Ishikawa (cell line): ENCODE measurements at regions not wholly inside any gene's neighbourhood (a gene's known extent, or its start where the extent isn't known, plus 50 kb on each side); places are given as distances from the start of the nearest gene placed in this dataset.

Experiments used
- CEBPB ChIP-seq: IDR thresholded peaks from 2 replicates; pipeline ENCODE4 v1.6.1; 2012
- CREB1 ChIP-seq: IDR thresholded peaks from 2 replicates; pipeline ENCODE4 v1.6.1; 2012; ENCODE audit warnings: low read depth
- EGR1 ChIP-seq: IDR thresholded peaks from 2 replicates; pipeline ENCODE4 v1.6.1; 2012
- EP300 ChIP-seq: IDR thresholded peaks from 2 replicates; pipeline ENCODE4 v1.6.1; 2012; ENCODE audit warnings: borderline replicate concordance
- FOXM1 ChIP-seq: IDR thresholded peaks from 2 replicates; pipeline ENCODE4 v1.6.1; 2012; ENCODE audit warnings: low read depth, borderline replicate concordance
- NFIC ChIP-seq: IDR thresholded peaks from 2 replicates; pipeline ENCODE4 v1.6.1; 2012
- RAD21 ChIP-seq: IDR thresholded peaks from 2 replicates; pipeline ENCODE4 v1.6.1; 2012; ENCODE audit warnings: low read depth
- TAF1 ChIP-seq: IDR thresholded peaks from 2 replicates; pipeline ENCODE4 v1.6.1; 2012; ENCODE audit warnings: low read depth, mild to moderate bottlenecking
- TCF12 ChIP-seq: IDR thresholded peaks from 2 replicates; pipeline ENCODE4 v1.6.1; 2012; ENCODE audit warnings: low read depth
- TEAD4 ChIP-seq: IDR thresholded peaks from 2 replicates; pipeline ENCODE4 v1.6.1; 2012
- YY1 ChIP-seq: IDR thresholded peaks from 2 replicates; pipeline ENCODE4 v1.6.1; 2012; ENCODE audit warnings: low read depth
- ZBTB7A ChIP-seq: IDR thresholded peaks from 2 replicates; pipeline ENCODE4 v1.6.1; 2012; ENCODE audit warnings: low read depth
- TF ChIP-seq, protein P1 (sequence below): IDR thresholded peaks from 2 replicates; pipeline ENCODE4 v1.6.1; 2012
- TF ChIP-seq, protein P2 (sequence below): IDR thresholded peaks from 2 replicates; pipeline ENCODE4 v1.6.1; 2012; ENCODE audit warnings: low read depth, mild to moderate bottlenecking
- TF ChIP-seq, protein P3 (sequence below): IDR thresholded peaks from 2 replicates; pipeline ENCODE4 v1.6.1; 2012

DNA sequence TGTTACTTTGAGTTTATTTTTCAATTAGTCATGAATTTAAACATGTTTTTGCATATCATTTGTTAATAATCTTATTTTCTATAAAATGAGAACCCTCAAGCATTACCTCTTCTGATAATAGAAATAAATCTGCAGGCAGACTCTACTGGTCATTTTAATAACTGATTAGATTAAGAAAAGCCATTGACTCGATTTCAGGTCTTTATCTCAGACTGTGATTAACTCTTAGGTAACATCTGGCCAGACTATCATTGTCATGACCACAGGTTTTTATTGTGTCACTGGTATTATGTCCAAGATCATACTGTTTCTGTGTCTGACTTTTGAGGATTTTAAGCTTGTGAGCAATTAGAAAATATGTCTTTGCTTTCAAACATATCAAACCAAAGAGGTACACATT lies 83.6 kb upstream of the SLC13A1 start:
- TF ChIP-seq EGR1 (no peak), TEAD4 (no peak)

DNA sequence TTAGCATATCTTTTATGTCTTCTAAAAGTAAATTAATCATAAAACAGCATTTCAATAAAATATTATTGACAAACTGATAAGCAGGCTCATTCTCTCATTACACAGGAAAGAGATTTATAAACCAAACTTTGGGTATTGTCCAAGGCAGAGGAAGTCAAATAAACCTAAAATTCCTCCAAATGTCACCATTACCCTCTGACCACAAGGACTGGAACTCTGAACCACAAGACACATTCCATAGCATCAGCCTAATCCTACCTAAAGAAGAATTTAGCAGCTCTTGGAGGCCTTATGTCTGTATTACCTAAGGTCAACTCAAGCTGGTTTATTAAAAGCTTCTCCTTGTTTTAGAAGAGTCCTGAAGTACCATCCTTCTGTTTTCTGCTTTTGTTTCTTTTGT lies 82.4 kb upstream of the SLC13A1 start:
- TF ChIP-seq NFIC = no peak
- no peak for TF ChIP-seq YY1
- no peak for TF ChIP-seq CEBPB
- TF ChIP-seq EGR1 = no peak
- no peak for TF ChIP-seq FOXM1
- TF ChIP-seq, protein P1, sequence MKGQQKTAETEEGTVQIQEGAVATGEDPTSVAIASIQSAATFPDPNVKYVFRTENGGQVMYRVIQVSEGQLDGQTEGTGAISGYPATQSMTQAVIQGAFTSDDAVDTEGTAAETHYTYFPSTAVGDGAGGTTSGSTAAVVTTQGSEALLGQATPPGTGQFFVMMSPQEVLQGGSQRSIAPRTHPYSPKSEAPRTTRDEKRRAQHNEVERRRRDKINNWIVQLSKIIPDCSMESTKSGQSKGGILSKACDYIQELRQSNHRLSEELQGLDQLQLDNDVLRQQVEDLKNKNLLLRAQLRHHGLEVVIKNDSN = no peak
- no peak for TF ChIP-seq TAF1
- TF ChIP-seq TCF12 = no peak
- no peak for TF ChIP-seq EP300
- TF ChIP-seq, protein P2, sequence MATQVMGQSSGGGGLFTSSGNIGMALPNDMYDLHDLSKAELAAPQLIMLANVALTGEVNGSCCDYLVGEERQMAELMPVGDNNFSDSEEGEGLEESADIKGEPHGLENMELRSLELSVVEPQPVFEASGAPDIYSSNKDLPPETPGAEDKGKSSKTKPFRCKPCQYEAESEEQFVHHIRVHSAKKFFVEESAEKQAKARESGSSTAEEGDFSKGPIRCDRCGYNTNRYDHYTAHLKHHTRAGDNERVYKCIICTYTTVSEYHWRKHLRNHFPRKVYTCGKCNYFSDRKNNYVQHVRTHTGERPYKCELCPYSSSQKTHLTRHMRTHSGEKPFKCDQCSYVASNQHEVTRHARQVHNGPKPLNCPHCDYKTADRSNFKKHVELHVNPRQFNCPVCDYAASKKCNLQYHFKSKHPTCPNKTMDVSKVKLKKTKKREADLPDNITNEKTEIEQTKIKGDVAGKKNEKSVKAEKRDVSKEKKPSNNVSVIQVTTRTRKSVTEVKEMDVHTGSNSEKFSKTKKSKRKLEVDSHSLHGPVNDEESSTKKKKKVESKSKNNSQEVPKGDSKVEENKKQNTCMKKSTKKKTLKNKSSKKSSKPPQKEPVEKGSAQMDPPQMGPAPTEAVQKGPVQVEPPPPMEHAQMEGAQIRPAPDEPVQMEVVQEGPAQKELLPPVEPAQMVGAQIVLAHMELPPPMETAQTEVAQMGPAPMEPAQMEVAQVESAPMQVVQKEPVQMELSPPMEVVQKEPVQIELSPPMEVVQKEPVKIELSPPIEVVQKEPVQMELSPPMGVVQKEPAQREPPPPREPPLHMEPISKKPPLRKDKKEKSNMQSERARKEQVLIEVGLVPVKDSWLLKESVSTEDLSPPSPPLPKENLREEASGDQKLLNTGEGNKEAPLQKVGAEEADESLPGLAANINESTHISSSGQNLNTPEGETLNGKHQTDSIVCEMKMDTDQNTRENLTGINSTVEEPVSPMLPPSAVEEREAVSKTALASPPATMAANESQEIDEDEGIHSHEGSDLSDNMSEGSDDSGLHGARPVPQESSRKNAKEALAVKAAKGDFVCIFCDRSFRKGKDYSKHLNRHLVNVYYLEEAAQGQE = no peak
- TF ChIP-seq CREB1 = no peak

DNA sequence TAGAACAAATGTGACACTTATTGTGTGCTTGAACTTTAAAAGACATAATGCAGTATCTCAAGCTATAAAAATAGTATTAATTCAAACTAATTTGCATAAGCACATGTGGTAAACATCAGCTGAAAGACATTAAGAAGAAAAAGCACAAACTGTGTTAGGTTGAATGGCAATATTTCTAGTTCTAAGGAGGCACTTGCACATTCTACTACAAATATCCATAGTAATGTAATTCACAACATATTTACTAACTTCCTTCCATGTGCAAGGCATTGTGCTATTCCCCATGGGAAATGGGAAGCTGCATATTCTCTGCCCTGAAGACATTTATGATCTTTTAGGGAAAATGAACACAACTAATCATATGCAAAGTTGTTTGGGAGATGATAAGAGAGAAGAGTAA lies 80.2 kb upstream of the SLC13A1 start:
- no peak for TF ChIP-seq RAD21
- TF ChIP-seq, protein P1 = no peak
- no peak for TF ChIP-seq CEBPB
- TF ChIP-seq EGR1 = no peak
- TF ChIP-seq CREB1 = no peak
- TF ChIP-seq TCF12 = no peak
- TF ChIP-seq YY1 = no peak
- TF ChIP-seq ZBTB7A = no peak
- TF ChIP-seq, protein P3, sequence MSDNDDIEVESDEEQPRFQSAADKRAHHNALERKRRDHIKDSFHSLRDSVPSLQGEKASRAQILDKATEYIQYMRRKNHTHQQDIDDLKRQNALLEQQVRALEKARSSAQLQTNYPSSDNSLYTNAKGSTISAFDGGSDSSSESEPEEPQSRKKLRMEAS = no peak
- TF ChIP-seq TAF1 = no peak

DNA sequence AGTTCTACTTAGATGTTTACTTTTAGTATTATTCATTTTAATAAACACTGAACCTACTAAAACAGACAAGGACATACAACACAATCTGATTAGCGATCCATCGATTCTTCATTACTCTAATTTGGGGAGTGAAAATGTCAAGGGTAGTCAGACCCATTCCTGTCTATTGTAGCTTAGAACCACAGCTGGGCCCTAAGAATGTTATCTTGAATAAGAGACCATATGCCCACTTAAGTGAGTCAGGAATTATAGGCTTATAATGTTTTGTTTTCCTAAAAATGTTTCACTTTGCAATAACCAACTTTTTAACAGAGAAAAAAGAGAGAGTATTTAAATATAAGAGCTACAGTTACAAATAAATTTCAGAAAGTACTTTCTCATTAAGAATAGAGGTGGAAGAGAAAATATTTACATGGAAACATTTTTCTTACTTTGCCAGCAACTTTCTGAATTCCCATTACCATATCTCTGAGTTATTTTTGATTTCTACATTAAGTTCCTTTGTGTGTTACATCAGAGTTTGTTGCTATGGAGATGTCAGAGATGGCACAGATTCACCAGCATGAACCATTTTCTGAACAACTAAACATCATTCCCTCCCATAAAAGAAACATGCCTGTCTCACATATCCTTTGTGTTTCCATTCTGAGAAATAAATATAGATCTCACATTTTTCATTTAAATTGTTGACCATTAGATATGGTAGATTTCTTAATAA lies 75.4 kb upstream of the SLC13A1 start:
- TF ChIP-seq EP300 (no peak), EGR1 (no peak), TCF12 (no peak), ZBTB7A (no peak), FOXM1 (no peak), CEBPB (no peak), NFIC (no peak), YY1 (no peak), CREB1 (no peak), RAD21 (no peak), TAF1 (no peak), TEAD4 (no peak)
- TF ChIP-seq, protein P3 = no peak
- TF ChIP-seq, protein P1 = no peak
- TF ChIP-seq, protein P2 = no peak

DNA sequence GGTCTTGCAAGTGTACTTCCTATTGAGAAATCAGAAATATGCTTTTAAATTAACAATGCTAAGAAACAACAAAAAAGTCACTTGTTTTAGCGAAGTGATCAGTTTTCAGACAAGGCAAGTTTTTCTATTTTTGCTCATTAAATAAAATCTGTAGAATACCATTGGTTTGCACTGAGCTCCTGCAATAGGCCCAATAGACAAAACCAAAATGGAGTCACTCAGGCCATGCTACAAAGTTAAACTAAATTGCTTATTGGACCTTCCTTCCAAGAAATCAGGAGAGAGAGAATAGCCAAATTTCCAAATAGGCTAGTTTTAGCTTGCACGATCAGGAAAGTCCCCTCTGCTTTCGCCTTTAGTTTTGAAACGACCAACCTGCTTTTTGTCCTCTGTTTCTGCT lies 73.4 kb upstream of the SLC13A1 start:
- TF ChIP-seq CEBPB = no peak
- TF ChIP-seq EGR1 = no peak
- TF ChIP-seq, protein P3 = no peak
- no peak for TF ChIP-seq EP300
- TF ChIP-seq, protein P2 = no peak
- no peak for TF ChIP-seq RAD21
- no peak for TF ChIP-seq ZBTB7A
